ENCODE measurements at regions not wholly inside any gene's neighbourhood (a gene's known extent, or its start where the extent isn't known, plus 50 kb on each side); places are given as distances from the start of the nearest gene placed in this dataset.

GRCh38 chr1:58919959-58920321 lies 136.1 kb upstream of the JUN start:
- TF ChIP-seq, protein P1, sequence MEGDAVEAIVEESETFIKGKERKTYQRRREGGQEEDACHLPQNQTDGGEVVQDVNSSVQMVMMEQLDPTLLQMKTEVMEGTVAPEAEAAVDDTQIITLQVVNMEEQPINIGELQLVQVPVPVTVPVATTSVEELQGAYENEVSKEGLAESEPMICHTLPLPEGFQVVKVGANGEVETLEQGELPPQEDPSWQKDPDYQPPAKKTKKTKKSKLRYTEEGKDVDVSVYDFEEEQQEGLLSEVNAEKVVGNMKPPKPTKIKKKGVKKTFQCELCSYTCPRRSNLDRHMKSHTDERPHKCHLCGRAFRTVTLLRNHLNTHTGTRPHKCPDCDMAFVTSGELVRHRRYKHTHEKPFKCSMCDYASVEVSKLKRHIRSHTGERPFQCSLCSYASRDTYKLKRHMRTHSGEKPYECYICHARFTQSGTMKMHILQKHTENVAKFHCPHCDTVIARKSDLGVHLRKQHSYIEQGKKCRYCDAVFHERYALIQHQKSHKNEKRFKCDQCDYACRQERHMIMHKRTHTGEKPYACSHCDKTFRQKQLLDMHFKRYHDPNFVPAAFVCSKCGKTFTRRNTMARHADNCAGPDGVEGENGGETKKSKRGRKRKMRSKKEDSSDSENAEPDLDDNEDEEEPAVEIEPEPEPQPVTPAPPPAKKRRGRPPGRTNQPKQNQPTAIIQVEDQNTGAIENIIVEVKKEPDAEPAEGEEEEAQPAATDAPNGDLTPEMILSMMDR (IDR thresholded peaks at IDR 0.05; ENCODE audit: poor library complexity): no peak
- no peak for TF ChIP-seq EZH2phosphoT487 (IDR thresholded peaks at IDR 0.05; ENCODE audit: low read depth, severe bottlenecking, unreplicated experiment)

Measured in hepatocyte (in vitro differentiated cells).